ENCODE measurements at regions not wholly inside any gene's neighbourhood (a gene's known extent, or its start where the extent isn't known, plus 50 kb on each side); places are given as distances from the start of the nearest gene placed in this dataset.

- Mint-ChIP-seq H3K27ac (ENCODE audit: unreplicated experiment) (no peak overlapping the region), H3K9me3 (ENCODE audit: unreplicated experiment) (no peaks in the 10 kb centered on the region), H3K4me1 (ENCODE audit: low read depth, unreplicated experiment) (no peaks in the 10 kb centered on the region), H3K36me3 (ENCODE audit: insufficient read depth, unreplicated experiment) (no peaks in the 10 kb centered on the region), H3K27me3 (ENCODE audit: insufficient read depth, unreplicated experiment) (peaks cover 9% of the 10 kb centered on the region), H3K4me3 (ENCODE audit: unreplicated experiment) (no peak overlapping the region)
- intact Hi-C loops (cut with micrococcal nuclease; ENCODE audit: unreplicated experiment), result no loop called here
- DNase-seq, result no peak
- H3K36me3 ChIP-seq (ENCODE audit: control insufficient read depth, insufficient read depth, low read length), result no peaks in the 10 kb centered on the region
- H3K9me3 ChIP-seq, result no peaks in the 10 kb centered on the region
- no peak for TF ChIP-seq CTCF (IDR thresholded peaks at IDR 0.05; ENCODE audit: insufficient read depth in 1 of 2, low read depth in 1 of 2, low read length in 1 of 2, severe bottlenecking in 1 of 2, unreplicated experiment in 1 of 2)
- POLR2A ChIA-PET, result no interaction called here
- H3K4me3 ChIP-seq (ENCODE audit: low read depth, low read length), result no peak overlapping the region
- BruUV-seq (replicated peaks), result no TSS peak
- CTCF ChIA-PET, result no interaction called here
- no peaks in the 10 kb centered on the region for H3K27me3 ChIP-seq (replicated peaks; ENCODE audit: control insufficient read depth, insufficient read depth, low read length)
- no peaks in the 10 kb centered on the region for H3K4me1 ChIP-seq
These were observed 215.0 kb upstream of the MYT1L start for GRCh38 chr2:2546046-2546445.

- ChIA-PET CTCF (no interaction called here), POLR2A (no interaction called here)
These were observed 212.0 kb upstream of the MYT1L start for GRCh38 chr2:2542966-2543611.

GRCh38 chr2:2542316-2542715, 211.2 kb upstream of the MYT1L start:
- no peaks in the 10 kb centered on the region for H3K4me1 Mint-ChIP-seq (ENCODE audit: low read depth, unreplicated experiment)
- no peaks in the 10 kb centered on the region for H3K27me3 ChIP-seq (replicated peaks; ENCODE audit: control insufficient read depth, insufficient read depth, low read length)
- H3K36me3 ChIP-seq (ENCODE audit: control insufficient read depth, insufficient read depth, low read length), result no peaks in the 10 kb centered on the region
- H3K4me3 ChIP-seq (ENCODE audit: low read depth, low read length), result no peak overlapping the region
- BruUV-seq (replicated peaks), result no TSS peak
- CTCF ChIA-PET, result no interaction called here
- H3K36me3 Mint-ChIP-seq (ENCODE audit: insufficient read depth, unreplicated experiment), result no peaks in the 10 kb centered on the region
- no peak for DNase-seq
- no peak for TF ChIP-seq CTCF (IDR thresholded peaks at IDR 0.05; ENCODE audit: insufficient read depth in 1 of 2, low read depth in 1 of 2, low read length in 1 of 2, severe bottlenecking in 1 of 2, unreplicated experiment in 1 of 2)
- no peak overlapping the region for H3K4me3 Mint-ChIP-seq (ENCODE audit: unreplicated experiment)
- H3K9me3 Mint-ChIP-seq (ENCODE audit: unreplicated experiment), result no peaks in the 10 kb centered on the region
- H3K27ac Mint-ChIP-seq (ENCODE audit: unreplicated experiment), result no peak overlapping the region
- POLR2A ChIA-PET, result no interaction called here
- H3K9me3 ChIP-seq, result no peaks in the 10 kb centered on the region
- intact Hi-C loops (cut with micrococcal nuclease; ENCODE audit: unreplicated experiment), result no loop called here
- H3K27me3 Mint-ChIP-seq (ENCODE audit: insufficient read depth, unreplicated experiment), result peaks cover 19% of the 10 kb centered on the region
- no peaks in the 10 kb centered on the region for H3K4me1 ChIP-seq

More at GRCh38 chr2:2542966-2543611, 212.0 kb upstream of the MYT1L start:
- Histone ChIP-seq H3K4me1 (no peaks in the 10 kb centered on the region), H3K27me3 (replicated peaks; ENCODE audit: control insufficient read depth, insufficient read depth, low read length) (no peaks in the 10 kb centered on the region), H3K36me3 (ENCODE audit: control insufficient read depth, insufficient read depth, low read length) (no peaks in the 10 kb centered on the region), H3K9me3 (no peaks in the 10 kb centered on the region), H3K4me3 (ENCODE audit: low read depth, low read length) (no peak overlapping the region)
- H3K4me3 Mint-ChIP-seq (ENCODE audit: unreplicated experiment), result no peak overlapping the region
- TF ChIP-seq CTCF (IDR thresholded peaks at IDR 0.05; ENCODE audit: insufficient read depth in 1 of 2, low read depth in 1 of 2, low read length in 1 of 2, severe bottlenecking in 1 of 2, unreplicated experiment in 1 of 2), result no peak
- no peaks in the 10 kb centered on the region for H3K9me3 Mint-ChIP-seq (ENCODE audit: unreplicated experiment)
- intact Hi-C loops (cut with micrococcal nuclease; ENCODE audit: unreplicated experiment), result no loop called here
- H3K4me1 Mint-ChIP-seq (ENCODE audit: low read depth, unreplicated experiment), result no peaks in the 10 kb centered on the region
- H3K36me3 Mint-ChIP-seq (ENCODE audit: insufficient read depth, unreplicated experiment), result no peaks in the 10 kb centered on the region
- no peak overlapping the region for H3K27ac Mint-ChIP-seq (ENCODE audit: unreplicated experiment)
- BruUV-seq (replicated peaks), result no TSS peak
- peaks cover 15% of the 10 kb centered on the region for H3K27me3 Mint-ChIP-seq (ENCODE audit: insufficient read depth, unreplicated experiment)
- DNase-seq, result no peak

Data from Caco-2 (cell line).